Activated CD4-positive, alpha-beta T cell treated with anti-CD3 and anti-CD28 coated beads for 1 hour (primary cell): ENCODE measurements at regions not wholly inside any gene's neighbourhood (a gene's known extent, or its start where the extent isn't known, plus 50 kb on each side); places are given as distances from the start of the nearest gene placed in this dataset.
A peak's percentile ranks its signal among the peaks of the same experiment; 100 is the strongest.
"Not testable (repeated sequence)": the region's sequence is repeated elsewhere in the genome, so short reads cannot be mapped to it uniquely, and the experiment has no call there.

Experiments
- DNase-seq: peaks from one replicate; pipeline ENCODE4 v3.0.0-alpha.2; 2020

GRCh38 chr4:1558205-1558604, 125.9 kb downstream of the FAM53A start:
- DNase-seq = no peak

GRCh38 chr4:1557221-1557597, 126.9 kb downstream of the FAM53A start:
- DNase-seq = no peak

GRCh38 chr4:1556541-1557220, 127.4 kb downstream of the FAM53A start:
- no peak for DNase-seq

GRCh38 chr4:1554876-1555265, 129.2 kb downstream of the FAM53A start:
- DNase-seq = no peak

DNA sequence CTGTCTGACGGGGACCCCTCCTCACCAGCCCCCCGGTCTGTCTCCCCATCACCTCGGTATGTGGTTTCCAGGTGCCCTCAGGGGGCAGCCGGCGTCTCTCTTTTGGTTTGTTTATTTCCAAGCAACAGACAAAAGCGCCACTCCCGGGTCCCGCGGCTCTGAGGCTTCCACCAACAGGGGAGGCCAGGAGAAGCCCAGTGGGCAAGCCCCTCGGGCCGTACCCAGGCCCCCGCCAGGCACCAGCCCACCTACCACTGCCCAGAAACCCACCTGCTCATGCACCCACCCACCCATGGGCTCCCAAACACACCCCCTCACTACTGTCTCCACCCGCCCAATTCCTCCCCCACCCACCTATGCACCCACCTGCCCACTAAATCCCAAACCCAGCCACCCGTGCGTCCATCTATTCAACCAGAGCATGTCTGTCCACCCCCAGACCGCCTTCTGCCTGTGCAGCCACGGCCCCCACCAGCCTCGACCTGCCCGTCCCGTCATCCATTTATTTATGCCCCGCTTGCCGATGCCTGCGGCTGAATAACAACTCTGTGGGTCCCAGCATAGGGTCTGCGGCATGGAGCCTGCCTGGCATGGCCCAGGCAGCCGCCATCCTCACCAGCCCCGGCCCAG, 129.8 kb downstream of the FAM53A start:
- no peak for DNase-seq

DNA sequence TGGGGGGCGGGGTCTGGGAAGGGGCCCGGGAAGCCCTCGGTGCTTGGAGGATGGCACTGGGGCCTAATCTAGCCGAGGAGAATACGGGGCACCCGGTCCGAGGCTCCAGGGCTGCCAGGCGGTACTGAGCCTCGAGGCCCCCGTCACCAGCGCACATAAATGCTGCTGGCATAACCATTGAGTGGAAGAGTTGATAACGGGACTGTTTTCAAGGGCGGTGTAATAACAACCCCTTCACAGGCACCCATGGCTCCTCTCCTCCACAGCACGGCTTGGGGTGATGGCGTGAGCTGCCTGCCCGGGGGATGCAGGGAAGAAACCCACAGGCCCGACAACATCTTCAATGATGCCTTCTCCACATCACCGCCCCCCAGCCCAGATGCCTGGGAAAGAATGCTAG, 130.7 kb downstream of the FAM53A start:
- no peak for DNase-seq

GRCh38 chr4:1552451-1552850, 131.7 kb downstream of the FAM53A start:
- DNase-seq = no peak

- no peak for DNase-seq
Measured at GRCh38 chr4:1551211-1551610, 132.9 kb downstream of the FAM53A start.

GRCh38 chr4:1550122-1551070, 133.7 kb downstream of the FAM53A start:
- no peak for DNase-seq

- no peak for DNase-seq
Measured at GRCh38 chr4:1549638-1550035, 134.5 kb downstream of the FAM53A start.

DNA sequence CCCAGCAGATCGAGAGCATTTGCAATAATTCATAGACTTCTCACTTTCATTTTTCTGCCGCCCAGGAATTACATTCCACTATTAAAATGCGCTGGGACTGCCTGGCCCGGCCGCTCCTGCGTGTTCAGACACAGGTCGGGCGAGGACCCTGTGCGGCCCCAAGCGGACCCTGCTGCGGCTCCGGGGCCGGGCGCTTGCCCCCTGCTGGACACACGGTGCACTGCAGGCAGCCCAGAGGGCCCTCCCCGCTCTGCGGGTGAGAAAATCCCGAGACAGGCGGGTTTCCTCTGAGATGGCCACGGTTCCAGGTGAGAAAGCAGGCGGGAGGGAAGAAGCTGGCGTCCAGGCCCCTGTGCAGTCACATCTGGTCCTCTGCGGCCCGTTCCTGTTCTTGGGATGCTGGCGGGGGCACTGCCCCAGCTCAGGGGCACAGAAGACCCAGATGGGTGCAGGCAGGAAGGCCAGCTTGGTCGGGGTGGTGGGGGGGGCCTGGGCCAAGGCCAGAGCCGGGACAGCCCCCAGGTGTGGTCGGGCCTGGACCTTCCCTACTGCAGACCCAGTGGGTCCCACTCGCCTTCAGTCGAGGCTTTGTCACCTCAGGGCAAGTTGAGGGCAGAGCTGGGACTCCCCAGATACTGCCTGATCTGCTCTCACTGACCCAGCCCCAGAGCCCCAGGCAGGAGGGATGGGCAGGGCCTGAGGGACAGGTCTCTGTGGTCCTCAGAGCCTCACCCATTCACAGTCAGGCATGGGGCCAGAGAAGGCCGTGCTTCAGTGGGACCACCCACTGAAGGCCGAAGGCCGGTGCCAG, 135.1 kb downstream of the FAM53A start:
- peak; percentile 52 for DNase-seq

DNA sequence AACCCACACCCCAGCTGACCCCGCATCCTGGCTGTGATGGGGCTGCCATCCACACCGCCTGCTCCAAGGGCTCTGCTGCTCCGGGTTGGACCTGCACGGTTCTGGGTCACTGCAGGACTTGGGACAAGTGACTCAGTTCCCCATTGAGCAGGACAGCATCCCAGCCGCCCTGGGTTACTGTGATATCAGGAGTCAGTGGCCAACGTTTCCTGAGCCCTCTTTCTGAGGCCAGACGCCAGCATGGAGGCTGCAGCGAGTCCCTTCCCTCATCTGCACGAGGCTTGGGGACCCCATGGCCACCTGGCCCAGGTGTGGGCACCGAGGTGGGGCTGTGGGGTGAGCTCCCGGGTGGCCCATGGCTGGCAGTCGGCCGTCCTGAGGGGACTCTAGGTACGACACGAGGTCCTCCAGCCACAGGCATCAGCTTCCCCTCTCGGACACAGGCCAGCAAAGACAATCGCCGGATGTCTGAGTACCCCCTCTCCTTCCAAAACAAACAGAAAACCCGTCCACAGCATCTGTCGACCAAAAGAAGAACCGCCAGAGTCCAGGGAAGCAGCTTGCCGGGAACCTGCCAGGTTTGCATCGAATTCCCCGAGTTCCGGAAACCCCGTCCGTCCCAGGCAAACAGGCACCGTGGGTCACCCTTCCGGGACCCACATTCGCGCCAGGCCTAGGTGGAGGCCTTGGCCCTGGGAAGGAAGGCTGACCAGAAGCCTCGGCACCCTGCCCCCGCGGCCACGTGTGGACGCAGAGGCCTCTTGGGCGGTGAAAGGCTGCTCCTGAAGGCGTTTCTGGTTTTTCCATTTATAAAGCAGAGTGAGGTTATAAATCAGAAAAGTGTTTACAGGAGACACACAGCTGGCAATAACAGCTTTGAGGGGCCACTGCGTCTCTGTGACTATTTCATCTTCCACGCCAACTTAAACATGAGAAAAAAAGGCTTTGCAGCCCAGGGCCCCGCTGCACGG, 136.0 kb downstream of the FAM53A start:
- DNase-seq = no peak

DNA sequence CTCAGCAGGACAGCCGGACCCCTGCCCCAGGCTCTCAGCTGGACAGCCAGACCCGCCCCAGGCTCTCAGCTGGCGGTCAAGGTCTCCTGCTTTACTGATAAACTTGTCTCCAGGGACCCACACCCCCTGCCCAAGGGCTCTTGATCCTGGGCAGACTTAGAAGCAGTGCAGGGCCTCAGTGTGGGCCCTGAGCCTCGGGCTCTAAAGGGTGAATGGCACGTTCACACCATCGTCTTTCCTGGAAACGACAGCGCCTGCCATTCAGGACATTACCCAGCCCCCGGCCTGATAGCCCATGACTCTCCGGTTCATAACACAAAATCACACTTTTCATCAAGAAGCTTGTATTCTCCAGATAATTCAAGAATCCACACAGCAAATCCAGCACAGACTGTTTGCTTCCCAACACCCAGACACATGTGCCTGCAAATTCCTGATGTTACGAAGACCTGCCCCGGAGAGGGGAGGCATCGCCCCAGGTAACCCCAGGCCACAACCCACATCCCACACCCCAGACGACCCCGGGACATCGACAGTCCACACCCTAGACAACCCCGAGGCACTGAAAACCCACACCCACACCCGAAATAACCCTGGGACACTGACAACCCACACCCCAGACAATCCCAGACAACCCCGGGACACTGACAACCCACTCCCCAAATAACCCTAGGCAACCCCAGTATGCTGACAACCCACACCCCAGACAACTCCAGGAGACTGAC, 136.8 kb downstream of the FAM53A start:
- no peak for DNase-seq

DNA sequence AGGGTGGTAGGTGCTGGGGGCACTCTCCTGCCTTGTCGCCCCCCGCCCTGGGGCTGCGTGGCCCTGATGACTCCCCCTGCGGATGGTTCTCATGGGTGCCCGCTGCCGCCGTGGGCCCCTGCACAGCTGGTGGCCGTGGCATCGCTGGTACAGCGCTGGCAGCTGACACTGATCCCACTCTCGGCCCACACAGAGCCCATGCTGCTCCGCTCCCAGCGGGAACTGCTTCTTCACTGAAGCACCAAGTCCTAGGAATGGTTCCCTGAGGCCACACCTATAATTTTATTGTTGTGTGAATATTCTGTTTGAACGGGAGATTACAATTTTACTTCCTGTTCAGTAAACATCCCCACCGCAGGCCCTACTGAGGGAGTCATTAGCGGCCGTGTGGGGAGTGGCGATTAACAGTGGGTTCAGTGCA, 138.6 kb upstream of the NKX1-1 start:
- DNase-seq = no peak

DNA sequence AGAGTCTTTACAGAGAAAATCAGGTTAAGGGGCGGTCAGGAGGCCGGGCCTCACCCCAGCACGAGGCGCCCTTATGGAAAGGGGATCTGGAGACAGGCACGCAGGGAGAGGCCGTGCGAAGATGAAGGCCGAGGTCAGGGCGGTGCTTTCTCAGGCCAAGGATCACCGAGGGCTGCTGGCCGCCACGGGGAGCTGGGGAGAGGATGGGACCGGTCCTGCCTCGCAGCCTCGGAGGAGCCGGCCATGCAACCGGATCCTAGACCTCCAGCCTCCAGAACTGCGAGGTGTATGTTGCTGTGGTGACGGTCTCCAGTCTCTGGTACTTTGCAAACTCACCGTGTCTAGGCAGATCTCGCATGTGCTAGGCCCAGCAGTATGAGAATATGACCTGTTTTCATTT, 138.2 kb upstream of the NKX1-1 start:
- DNase-seq = not testable (repeated sequence)

GRCh38 chr4:1543976-1544375, 137.7 kb upstream of the NKX1-1 start:
- no peak for DNase-seq

- DNase-seq = no peak
Measured at GRCh38 chr4:1543561-1543960, 137.3 kb upstream of the NKX1-1 start.

- no peak for DNase-seq
Measured at GRCh38 chr4:1542516-1543320, 136.5 kb upstream of the NKX1-1 start.

DNA sequence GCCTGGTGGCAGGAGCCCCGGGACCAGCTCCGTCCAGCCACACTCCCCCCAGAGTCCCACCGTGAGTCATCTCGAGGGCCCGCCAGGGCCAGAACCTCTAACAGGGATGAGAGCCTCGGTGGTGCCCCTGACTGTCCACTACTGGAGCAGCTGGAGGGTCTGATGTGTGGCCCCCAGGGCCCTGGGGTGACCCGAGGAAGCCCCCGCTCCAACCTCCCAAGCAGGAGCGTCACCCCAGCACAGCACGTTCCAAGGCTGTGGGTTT, 135.9 kb upstream of the NKX1-1 start:
- DNase-seq = no peak

DNA sequence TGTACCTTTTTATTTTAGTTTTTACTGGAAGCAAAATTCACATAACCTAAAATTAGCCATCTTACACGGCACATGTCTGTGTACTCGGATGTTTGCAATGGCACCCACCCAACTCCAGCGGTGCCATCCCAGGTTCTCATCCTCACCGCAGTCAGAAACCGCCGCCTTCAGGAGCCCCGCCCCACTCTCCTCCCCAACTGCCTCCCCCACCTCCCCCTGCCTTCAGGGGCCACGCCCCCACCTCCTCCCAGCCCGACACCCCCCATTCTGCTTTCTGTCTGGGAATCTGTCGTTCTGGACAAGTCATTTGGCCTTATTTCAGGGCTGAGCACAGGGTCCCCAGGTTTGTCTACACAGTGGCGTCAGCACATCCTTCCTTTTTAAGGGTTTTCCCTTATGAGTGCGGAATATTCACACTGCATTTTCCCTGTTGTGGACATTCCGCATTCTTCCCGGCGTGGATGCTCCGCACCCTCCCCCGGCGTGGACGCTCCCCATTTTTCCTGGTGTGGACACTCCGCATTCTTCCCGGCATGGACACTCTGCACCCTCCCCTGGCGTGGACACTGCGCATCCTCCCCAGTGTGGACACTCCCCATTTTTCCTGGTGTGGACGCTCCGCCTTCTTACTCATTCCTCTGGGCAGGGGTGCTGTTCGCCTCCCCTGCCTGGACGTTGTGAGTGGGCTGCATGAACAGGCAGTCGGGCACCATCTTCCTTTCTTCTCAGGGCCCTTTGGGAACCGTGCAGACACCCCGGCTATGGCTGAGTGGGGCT, 135.4 kb upstream of the NKX1-1 start:
- DNase-seq = no peak
